ENCODE measurements at regions not wholly inside any gene's neighbourhood (a gene's known extent, or its start where the extent isn't known, plus 50 kb on each side); places are given as distances from the start of the nearest gene placed in this dataset.

- no peak overlapping the region for H3K4me2 ChIP-seq
- DNase-seq: no peak
- H2AFZ ChIP-seq: no peak overlapping the region
- no peaks in the 10 kb centered on the region for H4K20me1 ChIP-seq (ENCODE audit: insufficient read depth)
- no peak for TF ChIP-seq CTCF (conservative IDR thresholded peaks at IDR 0.05)
- TF ChIP-seq EZH2 (IDR thresholded peaks at IDR 0.05; ENCODE audit: low read depth): no peak
- peaks cover 18% of the 10 kb centered on the region for H3F3A ChIP-seq (ENCODE audit: insufficient read depth, low read depth)
- peaks cover 3% of the 10 kb centered on the region; the same call in 1 of the 2 replicates for H3K9me3 ChIP-seq (ENCODE audit: insufficient read depth, low read depth)
- H3K4me3 ChIP-seq: no peak overlapping the region
- no peaks in the 10 kb centered on the region for H3K9me2 ChIP-seq (ENCODE audit: insufficient read depth)
- H3K4me1 ChIP-seq (replicated peaks; ENCODE audit: insufficient read depth): peaks cover 19% of the 10 kb centered on the region
- ChIA-PET CTCF (interaction anchor here (0.6 kb wide), 1 partner anchor 549 kb away, joined by 4 read pairs; no protein-coding TSS in a partner anchor), POLR2A (ENCODE audit: unreplicated experiment) (no interaction called here)
- no peaks in the 10 kb centered on the region for H3K79me2 ChIP-seq (ENCODE audit: low read depth)
- intact Hi-C loops (cut with micrococcal nuclease; ENCODE audit: unreplicated experiment): no loop called here
- H3K36me3 ChIP-seq (ENCODE audit: low read depth): no peaks in the 10 kb centered on the region
- no peaks in the 10 kb centered on the region for H3K27me3 ChIP-seq (ENCODE audit: insufficient read depth, low read depth)
- H3K27ac ChIP-seq: no peak overlapping the region
- BruUV-seq (replicated peaks): no TSS peak
Observed at GRCh38 chr2:237258615-237259014, 155.3 kb downstream of the COL6A3 start.

- no peaks in the 10 kb centered on the region for H3K27me3 ChIP-seq (ENCODE audit: insufficient read depth, low read depth)
- BruUV-seq (replicated peaks): no TSS peak
- intact Hi-C loops (cut with micrococcal nuclease; ENCODE audit: unreplicated experiment): no loop called here
- POLR2A ChIA-PET (ENCODE audit: unreplicated experiment): no interaction called here
- CTCF ChIA-PET: interaction anchor here (0.6 kb wide), 1 partner anchor 550 kb away, joined by 4 read pairs; no protein-coding TSS in a partner anchor
- H3K36me3 ChIP-seq (ENCODE audit: low read depth): no peaks in the 10 kb centered on the region
- H3K9me2 ChIP-seq (ENCODE audit: insufficient read depth): no peaks in the 10 kb centered on the region
- no peak overlapping the region for H3K4me2 ChIP-seq
- no peak for DNase-seq
- H2AFZ ChIP-seq: no peak overlapping the region
- H4K20me1 ChIP-seq (ENCODE audit: insufficient read depth): no peaks in the 10 kb centered on the region
- H3K4me3 ChIP-seq: no peak overlapping the region
- peaks cover 13% of the 10 kb centered on the region; the same call in 1 of the 2 replicates for H3K4me1 ChIP-seq (replicated peaks; ENCODE audit: insufficient read depth)
- H3K79me2 ChIP-seq (ENCODE audit: low read depth): no peaks in the 10 kb centered on the region
- TF ChIP-seq EZH2 (IDR thresholded peaks at IDR 0.05; ENCODE audit: low read depth) (no peak), CTCF (conservative IDR thresholded peaks at IDR 0.05) (no peak)
- peaks cover 14% of the 10 kb centered on the region for H3F3A ChIP-seq (ENCODE audit: insufficient read depth, low read depth)
- no peak overlapping the region for H3K27ac ChIP-seq
- H3K9me3 ChIP-seq (ENCODE audit: insufficient read depth, low read depth): peaks cover 3% of the 10 kb centered on the region; the same call in 1 of the 2 replicates
Observed at GRCh38 chr2:237259201-237259600, 154.8 kb downstream of the COL6A3 start.

- no peaks in the 10 kb centered on the region for H4K20me1 ChIP-seq (ENCODE audit: insufficient read depth)
- TF ChIP-seq EZH2 (IDR thresholded peaks at IDR 0.05; ENCODE audit: low read depth) (no peak), CTCF (conservative IDR thresholded peaks at IDR 0.05) (no peak)
- CTCF ChIA-PET: interaction anchor here (0.6 kb wide), 1 partner anchor 1052 kb away, joined by 4 read pairs; no protein-coding TSS in a partner anchor
Observed at GRCh38 chr2:237260039-237260620, 153.8 kb downstream of the COL6A3 start.

More at GRCh38 chr2:237260039-237260620, 153.8 kb downstream of the COL6A3 start:
- Histone ChIP-seq H3K27me3 (ENCODE audit: insufficient read depth, low read depth) (no peaks in the 10 kb centered on the region), H3K9me2 (ENCODE audit: insufficient read depth) (no peaks in the 10 kb centered on the region), H3K36me3 (ENCODE audit: low read depth) (no peaks in the 10 kb centered on the region), H2AFZ (no peak overlapping the region), H3K9me3 (ENCODE audit: insufficient read depth, low read depth) (peaks cover 3% of the 10 kb centered on the region; the same call in 1 of the 2 replicates), H3K4me1 (replicated peaks; ENCODE audit: insufficient read depth) (peaks cover 13% of the 10 kb centered on the region; the same call in 1 of the 2 replicates), H3K4me3 (no peak overlapping the region), H3F3A (ENCODE audit: insufficient read depth, low read depth) (peaks cover 14% of the 10 kb centered on the region), H3K27ac (no peak overlapping the region), H3K79me2 (ENCODE audit: low read depth) (no peaks in the 10 kb centered on the region), H3K4me2 (no peak overlapping the region)
- intact Hi-C loops (cut with micrococcal nuclease; ENCODE audit: unreplicated experiment): no loop called here
- POLR2A ChIA-PET (ENCODE audit: unreplicated experiment): no interaction called here
- no peak for DNase-seq
- no TSS peak for BruUV-seq (replicated peaks)
